DMS79 (cell line): ENCODE measurements at regions not wholly inside any gene's neighbourhood (a gene's known extent, or its start where the extent isn't known, plus 50 kb on each side); places are given as distances from the start of the nearest gene placed in this dataset.

ENCODE experiments used
- DNase-seq: peaks from one replicate; lab custom pipeline; 2025; lab: John Stamatoyannopoulos, UW

DNA sequence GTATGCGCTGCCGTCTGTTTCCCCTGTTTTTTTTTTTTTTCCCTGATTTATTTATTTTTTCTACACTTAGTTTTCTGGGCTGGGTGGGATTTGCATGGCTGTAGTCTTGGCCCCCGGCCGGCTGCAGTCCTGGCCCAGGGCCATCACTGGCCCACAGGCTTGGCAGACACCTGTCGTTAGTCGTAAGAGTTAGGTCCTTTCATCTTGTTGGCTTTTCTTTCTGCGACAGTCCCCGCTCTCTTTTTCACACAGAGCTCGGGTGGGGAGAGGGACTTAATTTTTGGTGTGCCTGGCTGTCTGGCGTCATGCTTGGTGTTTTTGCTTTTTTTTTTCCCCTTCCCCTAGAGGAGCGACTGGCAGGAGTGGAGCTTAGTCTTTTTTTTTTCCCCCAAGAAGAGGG, 183.4 kb downstream of the KLF13 start:
- DNase-seq = no peak

DNA sequence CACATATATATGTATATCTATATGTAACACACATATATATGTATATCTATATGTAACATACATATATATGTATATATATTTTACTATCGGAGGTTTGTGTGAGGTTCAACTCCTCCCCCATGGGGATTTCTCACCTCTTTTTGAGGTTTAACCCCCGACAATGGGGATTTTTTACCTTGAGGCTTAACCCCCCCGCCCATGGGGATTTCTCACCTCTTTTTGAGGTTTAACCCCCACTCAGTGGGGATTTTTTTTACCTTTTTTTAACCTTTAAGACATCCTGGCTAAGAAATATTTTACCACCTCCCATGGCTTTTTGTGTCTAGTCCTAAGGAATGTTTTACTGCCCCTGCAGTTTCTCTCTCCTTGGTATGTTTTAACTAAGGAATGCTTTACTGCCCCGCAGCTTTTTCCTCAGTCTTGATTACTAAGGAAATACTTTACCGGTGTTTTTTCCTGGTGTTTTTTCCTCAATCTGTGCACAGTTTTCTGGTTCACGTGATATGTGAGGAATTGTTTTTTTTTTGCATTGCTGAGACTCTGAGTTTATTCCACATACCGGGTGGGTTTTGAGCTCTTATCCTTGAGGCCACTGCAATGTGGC, 185.2 kb downstream of the KLF13 start:
- no peak for DNase-seq

DNA sequence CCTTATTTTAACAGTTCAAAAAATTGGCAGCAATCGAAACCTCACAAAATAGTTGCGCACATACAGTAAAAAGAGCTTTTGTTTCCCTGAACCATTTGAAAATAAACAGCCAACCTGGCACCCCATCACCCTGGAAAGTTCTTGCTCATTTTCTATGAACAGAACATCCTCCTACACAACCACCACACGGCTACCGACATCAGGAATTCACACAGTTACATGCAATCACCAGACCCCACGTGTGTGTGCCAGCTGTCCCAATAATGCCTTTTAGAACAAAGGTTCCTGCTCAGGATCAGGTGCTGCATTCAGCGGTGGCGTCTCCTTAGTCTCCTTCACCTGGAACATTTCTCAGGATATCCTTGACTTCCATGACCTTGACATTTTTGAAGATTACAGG, 186.5 kb downstream of the KLF13 start:
- DNase-seq = no peak

DNA sequence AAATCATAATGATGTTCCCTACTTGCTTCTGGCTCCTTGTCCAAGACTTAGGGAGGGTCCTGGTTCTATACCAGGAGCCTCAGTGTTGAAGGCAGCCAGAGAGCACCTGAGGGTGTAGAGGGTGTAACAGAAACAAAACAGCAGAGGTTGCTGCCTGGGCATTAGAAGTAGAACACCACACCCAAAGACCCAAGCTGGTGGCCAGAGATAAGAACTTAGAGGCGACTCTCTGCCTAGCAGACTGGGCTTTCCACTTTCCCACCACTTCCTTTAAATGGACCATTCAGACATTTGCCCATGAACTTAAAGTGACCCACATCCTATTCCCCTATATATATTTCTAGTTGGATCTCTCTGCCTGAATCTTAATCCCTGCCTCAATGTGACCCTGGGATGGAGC, 189.8 kb downstream of the KLF13 start:
- no peak for DNase-seq

DNA sequence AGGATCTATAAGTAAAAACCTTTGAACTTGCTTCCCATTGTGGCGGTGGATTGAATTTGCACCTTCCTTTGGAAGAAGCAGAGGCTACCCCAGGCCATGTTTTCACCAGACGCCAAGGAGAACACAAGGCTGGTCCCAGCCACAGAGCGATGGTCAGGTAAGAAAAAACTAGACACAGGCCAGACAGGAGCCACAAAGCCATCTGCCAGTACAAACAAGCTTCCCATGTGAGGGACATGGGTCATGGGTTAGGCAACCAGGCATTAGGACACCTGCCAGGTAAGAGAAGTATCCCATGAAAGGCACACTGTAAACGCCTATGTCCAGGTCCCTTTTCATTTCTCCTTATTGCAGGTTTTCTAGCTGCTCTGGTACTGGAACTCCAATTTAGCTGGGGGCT, 190.2 kb downstream of the KLF13 start:
- DNase-seq = no peak

DNA sequence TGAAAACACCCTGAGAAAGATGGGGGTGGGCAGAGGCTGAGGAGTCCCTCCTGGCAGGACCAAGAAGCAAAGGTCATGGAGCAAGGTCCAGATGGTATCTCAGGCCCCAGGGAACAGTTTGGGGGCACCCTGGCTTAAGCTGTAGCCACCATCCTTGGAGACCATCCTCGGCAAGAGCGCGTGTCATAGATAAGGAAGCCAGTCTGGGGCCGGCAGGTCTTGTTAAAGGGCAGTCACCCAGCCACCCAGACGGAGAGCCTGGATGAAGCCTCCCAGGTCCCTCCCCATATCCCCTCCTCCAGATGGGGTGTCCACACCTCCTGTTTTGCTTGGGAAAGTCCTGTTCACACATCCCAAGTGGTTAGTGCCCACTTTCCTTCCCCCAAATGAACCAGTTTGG, 191.1 kb downstream of the KLF13 start:
- DNase-seq = no peak

DNA sequence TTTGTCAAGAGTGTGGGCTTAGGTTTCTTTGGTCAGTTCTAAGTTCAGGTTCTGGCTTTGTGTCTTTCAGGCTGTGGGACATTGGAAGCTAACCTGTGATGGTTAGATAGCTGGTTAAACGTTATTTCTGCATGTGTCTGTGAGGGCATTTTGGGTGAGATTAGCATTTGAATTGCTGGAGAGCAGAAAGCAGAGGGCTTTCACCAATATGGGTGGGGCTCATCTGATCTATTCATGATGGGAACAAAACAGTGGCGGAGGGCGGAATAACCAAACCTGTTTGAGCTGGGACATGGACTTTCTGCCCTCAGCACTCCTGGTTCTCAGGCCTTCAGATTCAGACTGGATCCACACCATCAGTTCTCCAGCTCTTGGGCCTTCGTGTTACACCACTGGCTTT, 195.4 kb downstream of the KLF13 start:
- DNase-seq = no peak

DNA sequence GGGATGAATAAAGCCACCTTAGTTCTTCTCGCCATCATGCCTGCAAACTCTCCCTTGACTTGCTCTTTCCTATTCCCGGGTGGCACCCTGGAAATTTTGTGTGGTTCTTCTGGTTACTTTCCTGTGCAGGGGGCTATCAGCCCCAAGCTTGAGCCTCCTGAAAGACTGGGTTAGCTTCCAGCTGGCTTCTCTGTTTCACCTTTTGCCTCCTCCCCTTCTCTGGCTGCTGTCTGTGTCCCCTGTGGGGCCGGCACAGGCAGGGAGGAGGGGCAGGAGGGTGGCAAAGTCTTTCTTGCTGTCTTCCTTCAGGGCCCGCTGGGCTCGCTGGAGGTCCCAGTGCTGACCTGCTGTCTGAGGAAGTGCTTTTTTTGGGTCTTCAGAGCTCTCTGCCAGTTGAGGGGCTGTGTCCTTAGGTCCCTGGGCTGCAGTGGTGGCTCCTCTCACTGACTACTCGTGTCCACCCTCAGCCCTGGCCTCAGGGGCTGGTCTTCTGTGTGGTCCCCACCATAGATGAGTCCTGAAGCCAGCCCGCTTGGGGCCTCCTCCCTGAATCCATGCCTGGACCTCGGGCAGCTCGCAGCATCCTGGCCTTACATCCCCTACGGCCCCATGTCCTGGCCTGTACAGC, 196.5 kb downstream of the KLF13 start:
- DNase-seq = no peak

DNA sequence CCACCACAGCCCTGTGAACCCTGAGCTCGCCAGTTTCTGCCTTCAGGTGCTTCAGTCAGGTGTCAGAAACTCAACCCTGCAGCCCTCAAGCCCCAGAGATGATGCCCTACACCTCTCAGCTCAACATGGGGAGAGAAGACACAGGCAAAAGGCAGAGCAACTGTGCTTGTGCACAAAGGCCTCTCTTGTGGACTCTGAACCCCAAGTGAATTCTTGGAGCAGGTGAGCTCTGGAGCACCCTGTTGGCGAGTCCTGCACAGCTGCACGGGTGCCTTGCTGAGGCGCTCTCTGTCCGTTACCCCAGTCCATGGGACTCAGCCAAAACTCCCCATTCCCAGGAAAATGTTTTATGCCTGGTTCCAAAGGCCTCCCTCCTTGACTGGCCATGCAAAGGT, 197.0 kb downstream of the KLF13 start:
- no peak for DNase-seq

DNA sequence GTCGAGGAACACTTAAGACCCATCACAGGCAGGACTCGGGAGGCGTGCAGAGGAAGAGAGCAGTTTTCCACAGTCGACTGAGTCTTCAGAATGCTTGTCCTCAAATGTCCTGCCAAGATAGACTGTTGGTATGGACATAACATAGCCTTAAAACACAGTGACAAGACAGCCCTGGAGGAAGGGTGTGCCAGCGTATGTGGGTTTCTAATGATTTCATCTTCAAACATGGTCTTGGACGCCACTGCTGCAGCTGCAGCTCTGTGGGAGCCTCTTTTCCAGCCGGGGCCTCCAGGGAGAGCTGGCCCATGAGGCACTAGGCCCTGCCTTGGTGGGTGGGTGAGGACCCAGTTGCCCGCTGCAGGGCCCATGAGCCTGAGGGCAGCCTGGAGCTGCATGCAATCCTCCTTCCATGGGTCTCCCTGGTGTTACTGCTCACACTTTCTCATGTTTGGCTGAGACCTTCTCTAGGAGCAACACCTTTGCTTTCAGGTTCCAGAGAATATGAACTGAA, 198.6 kb downstream of the KLF13 start:
- DNase-seq = no peak

DNA sequence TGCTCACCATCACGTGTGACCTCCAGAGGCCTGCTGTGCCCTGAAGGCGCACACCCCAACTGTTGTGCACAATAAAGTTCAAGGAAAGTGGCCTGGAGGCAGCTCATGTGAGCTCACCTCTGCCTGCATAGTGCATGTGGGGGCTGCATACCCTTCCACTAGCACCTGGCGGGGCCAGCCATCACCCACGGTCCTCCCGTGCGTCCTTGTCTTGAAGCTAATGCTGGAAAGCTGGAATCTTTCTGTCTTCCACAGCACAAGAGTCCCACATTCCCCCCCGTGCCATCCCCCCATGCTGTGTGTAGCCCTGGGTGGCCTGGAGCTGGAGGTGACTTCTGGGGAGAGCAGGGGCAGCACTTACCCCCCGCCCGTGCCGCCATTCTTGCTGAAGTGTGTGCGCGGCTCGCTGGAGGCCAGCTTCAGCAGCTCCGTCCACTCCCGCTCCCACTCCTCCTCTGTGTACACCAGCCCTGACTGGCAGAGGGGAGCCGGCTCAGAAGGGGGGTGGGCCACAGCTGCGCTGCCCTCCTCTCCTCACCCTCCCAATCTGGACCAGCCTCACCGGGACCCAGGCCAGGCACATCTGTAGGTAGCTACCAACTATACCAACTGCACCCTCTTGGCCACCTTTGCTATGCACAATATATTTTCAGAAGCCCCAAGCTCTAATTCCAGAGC, 199.5 kb downstream of the KLF13 start:
- DNase-seq = no peak

DNA sequence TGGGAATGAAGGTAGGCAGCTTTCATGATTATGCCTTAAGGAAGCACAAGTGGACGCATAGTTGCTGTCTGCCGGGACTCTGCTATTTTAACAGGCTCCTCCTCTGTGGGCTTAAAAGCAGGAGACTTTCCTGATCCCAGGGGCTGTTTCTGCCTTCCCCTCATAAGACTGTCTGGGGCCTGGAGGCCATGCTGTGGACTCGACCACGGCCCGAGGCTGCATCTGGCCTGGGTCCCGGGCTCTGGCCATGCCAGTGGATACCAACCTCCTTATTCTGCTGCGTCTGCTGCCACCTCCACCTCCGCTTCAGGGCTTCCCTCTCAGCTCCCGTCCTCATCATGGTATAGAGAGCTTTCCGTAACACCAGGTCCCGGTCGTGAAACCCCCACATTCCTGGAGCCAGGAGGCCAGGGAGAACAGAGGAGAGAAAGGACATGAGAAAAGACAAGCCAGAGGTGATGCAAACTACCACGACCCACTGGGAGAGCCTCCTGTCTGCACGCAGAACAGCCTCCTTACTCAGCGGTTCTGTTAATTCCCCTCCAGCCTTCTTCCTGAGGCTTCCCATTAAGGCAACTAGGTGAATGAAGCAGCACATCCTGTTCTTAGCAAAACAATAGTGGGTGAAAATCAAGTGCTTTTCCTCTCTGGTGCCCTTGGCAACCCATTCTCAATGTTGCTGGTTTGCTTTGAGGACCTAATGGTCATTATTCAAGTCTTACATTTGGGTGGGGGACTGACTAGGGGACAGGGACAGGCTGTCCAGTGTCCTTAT, 200.5 kb downstream of the KLF13 start:
- no peak for DNase-seq

DNA sequence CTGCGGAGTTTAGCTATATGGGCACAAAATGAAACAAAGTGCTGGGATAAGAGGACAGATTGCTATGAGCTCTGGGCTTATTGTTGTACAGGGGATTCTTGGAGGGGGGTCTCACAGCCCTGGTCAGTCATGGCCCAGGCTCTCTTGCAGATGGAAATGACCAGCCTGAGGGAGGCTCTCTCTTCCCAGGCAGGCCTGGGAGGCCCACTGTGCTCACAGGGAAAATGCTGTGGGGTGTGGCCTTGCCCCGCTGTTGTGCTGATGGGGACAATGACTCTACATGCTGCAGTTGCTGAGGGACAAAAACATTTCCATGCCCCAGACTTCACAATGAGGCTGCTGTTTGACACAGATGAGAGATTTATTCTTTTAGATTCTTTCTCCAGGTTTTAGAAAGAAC, 202.2 kb downstream of the KLF13 start:
- no peak for DNase-seq

DNA sequence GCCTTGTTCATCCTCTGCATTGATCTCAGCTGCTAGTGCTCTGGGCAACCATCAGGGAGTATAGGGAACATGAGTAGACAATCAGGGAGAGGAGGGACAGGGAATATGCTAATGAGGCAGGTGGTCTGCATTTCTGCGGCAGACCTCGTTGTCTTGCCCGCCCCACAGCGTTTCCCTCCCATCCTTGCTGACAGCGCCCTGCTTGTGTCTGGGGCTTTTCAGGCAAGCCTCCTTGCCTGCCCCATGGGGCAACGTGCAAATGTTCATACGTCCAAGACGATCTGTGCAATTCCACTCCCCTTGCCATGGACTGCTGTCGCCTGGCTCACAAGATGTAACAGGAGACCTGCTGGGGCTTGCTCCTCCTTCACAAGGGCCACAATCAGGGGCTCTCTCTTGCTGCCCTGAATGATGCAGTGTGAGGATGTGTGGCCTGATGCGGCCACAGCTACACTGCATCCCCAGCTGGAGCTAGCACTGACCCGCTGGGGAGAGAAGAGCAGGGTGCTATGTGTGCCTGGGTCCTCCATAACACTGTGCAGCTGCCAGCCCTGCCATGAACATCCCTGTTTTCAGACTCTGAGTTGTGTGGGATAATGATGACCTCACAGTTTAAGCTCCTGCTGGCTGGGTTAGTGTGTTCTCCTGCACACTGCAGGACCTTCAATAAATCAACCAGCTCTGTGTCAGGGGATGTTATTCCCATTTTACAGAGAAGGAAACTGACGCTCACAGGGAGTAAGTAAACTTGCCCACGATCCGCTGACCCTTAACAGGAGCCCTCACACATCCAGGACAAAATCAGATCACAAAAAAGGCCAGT, 211.3 kb downstream of the KLF13 start:
- DNase-seq = no peak

DNA sequence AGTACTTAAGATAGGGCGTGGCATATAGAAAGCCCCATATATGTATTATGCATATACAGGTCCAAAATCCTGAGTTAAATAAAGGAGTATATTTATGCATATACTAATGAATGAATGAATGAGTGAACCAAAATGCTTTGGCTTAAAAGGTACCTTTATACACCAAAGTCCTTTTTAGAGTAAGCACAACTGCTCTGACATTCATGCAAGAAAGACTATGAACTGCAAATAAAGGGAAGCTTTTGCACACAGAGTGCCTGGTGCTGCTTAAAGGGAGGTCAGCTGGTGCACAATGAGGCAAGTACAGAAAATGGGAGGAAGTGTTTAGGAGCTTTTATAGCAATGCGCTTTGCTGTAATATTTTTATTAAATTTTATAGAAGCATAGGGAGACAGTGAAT, 214.0 kb downstream of the KLF13 start:
- DNase-seq = no peak

DNA sequence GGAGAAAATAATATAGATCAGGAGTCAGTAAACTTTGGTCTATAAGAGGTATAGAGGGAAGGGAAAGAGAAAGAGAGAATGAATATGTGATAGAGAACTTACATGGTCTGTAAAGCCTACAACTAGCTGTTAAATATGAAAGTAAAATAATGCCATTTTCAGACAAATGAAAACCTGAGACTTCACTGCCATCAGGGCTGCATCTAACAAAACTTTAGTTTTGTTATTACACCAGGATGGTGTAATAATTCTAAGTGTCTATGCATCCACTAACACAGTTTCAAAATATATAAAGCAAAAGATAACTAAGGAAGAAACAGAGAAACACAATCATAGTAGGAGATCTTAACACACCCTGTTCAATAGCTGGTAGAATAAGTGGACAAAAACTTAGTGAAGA, 217.7 kb downstream of the KLF13 start:
- no peak for DNase-seq

DNA sequence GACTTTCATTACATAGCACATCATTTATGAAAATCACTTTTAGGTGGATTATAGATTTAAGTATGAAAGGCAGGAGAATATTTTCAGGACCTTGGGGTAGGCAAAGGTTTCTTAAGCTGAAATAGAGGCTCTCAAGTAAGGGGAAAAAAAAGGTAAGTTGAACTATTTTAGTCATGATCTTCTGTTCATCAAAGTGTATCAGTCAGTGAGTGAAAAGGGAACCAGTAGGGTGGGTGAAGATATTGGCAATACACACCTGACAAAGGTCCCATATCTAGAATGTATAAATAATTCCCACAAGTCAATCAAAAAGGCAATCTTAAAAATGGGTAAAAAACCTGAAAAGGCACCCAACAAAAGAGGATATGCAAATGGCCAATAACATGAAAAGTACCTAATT, 218.6 kb downstream of the KLF13 start:
- no peak for DNase-seq

DNA sequence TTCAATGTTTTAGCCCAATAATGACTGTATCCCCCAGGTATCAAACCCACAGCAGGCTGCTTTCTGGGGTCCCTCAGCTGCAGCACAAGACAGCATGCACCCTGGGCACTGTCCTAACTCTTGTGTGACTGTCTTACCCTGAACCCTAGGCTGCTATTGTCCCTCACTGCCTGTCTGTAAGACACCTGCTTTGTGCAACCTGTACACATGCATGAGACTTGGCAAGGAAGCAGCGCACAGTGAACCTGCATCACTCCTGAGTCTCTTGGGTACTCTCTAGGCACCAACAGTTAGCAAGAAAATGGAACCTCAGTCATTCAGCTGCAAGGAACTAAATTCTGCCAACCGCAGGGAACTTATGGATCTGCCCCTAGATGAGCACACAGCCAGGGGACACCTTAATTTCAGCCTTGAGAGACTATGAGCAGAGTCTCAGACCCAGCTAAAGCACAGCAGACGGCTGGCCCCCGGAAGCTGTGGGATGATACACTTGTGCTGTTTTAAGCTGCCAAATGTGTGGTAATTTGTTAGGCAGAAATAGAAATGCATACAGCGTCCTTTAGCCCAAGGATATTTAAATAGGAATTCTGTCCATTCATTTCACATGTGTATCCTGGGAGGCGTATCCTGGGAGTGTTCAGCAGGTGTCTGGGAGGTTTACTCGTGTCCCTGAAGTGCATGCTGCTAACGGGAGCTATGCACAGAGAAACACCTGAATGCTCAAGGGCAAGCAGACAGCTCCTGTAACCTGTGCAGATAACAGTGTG, 223.8 kb downstream of the KLF13 start:
- DNase-seq = no peak

DNA sequence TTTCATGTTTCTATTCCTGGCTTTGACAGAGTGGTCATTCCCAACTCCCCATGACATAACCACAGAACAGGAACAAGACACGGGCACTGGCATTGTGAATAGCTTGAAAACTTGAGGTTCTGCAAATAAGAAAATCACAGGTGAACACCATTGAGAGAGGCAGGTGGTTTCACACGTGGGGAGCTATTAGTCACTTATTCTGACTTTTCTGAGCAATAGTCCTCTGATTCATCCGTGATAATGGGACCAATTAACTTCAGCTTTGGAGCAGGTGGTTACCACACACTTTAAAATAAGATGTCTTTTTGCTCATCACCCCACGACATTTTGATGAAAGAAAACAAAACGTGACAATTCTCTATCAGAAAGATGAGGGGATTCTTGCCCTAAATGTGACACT, 224.7 kb downstream of the KLF13 start:
- DNase-seq = no peak

DNA sequence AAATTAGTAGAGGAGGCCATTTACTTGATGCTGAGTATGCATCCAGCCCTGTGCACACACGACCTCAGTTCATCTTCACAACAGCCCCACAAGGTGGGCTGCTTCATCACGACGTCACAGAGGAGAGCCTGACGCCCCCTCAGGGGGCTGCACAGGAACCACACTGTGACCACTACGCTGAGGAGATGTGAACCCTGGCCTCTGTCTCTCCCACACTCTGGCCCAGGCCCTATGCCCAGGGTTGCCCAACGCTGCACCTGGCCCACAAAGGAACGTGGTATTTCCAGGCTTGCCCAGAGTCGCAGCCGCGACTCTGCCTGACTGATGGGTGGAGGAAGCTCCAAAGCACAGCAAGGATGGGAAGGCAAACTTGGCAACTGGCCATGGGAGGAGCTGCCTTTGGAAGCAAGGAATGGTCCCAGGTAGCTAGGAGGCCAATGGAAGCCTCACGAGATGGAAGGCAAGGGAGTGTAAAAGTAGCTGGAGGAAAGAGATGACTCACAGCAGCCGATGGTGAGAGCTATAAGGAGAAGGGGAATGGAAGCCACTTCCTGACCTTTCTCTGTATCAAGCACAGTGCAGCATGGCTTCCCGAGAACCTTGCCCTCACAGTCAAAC, 226.0 kb downstream of the KLF13 start:
- DNase-seq = no peak

DNA sequence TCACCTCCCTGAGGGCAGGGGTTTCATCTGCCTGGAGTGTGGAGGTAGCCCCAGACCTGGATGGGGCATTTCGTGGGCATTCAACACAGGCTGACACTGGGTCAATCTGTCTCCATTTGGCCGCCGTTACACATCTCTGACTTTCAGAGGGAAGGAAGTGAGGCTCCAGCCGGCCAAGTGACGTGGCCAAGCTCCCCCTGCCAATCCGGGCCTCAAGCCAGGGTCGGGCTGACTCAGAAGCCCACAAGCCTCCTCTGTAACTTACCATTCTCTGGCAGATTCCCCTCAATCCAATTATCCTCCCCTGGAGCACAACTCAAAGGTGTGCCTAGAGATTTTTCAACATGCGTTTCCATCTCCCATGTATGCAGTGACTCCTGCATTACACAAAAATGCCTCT, 227.6 kb downstream of the KLF13 start:
- DNase-seq = no peak
